C4-2B (cell line): ENCODE measurements at regions not wholly inside any gene's neighbourhood (a gene's known extent, or its start where the extent isn't known, plus 50 kb on each side); places are given as distances from the start of the nearest gene placed in this dataset.

Source experiments
- ZFX ChIP-seq: fragments of 450-650 bp; IDR thresholded peaks from 2 replicates; pipeline ENCODE4 v1.6.1; 2017
- TF ChIP-seq, protein P1 (sequence below): fragments of 450-650 bp; conservative IDR thresholded peaks from 2 replicates; pipeline ENCODE4 v1.5.1; 2017; ENCODE audit warnings: mild to moderate bottlenecking

DNA sequence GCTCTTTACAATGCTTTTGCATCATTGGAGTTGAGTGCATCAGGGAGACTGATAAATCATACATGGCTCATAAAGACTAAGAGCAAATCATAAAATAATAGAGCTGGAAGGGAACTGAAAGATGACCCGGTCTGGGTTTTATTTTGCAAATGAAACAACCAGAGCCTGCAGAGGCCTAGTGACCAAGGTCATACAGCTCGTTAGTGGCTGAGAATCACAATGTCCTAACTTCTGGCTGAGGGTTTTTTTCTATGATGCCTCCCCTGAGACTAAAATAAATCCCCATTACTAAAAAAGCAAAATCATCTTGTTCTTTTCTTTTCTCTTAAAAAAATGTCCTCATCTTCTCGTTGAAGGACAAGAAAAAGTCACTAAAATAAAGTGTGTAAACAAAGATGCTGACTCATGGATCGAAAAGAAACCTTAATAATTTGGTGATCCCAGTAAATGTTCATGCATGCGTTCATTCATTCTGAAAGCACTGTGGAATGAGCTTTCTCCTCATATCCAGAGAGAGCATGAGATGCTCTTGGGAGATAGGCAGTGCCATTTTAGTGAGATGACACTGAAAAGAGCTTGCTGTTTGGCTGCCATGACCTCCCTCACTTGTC, 107.8 kb upstream of the PHYHIPL start:
- TF ChIP-seq, protein P1, sequence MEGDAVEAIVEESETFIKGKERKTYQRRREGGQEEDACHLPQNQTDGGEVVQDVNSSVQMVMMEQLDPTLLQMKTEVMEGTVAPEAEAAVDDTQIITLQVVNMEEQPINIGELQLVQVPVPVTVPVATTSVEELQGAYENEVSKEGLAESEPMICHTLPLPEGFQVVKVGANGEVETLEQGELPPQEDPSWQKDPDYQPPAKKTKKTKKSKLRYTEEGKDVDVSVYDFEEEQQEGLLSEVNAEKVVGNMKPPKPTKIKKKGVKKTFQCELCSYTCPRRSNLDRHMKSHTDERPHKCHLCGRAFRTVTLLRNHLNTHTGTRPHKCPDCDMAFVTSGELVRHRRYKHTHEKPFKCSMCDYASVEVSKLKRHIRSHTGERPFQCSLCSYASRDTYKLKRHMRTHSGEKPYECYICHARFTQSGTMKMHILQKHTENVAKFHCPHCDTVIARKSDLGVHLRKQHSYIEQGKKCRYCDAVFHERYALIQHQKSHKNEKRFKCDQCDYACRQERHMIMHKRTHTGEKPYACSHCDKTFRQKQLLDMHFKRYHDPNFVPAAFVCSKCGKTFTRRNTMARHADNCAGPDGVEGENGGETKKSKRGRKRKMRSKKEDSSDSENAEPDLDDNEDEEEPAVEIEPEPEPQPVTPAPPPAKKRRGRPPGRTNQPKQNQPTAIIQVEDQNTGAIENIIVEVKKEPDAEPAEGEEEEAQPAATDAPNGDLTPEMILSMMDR = no peak
- TF ChIP-seq ZFX = no peak
